Sciatic nerve (tissue), 2 donors: ENCODE measurements at regions not wholly inside any gene's neighbourhood (a gene's known extent, or its start where the extent isn't known, plus 50 kb on each side); places are given as distances from the start of the nearest gene placed in this dataset.

Experiments
- ATAC-seq: fragments of 200-7000 bp; cut with Tn5 transposase; one replicate; pipeline ENCODE4 v1.9.1; 2020; ENCODE audit warnings: mild to moderate bottlenecking, moderate library complexity
- DNase-seq: peaks from one replicate; pipeline ENCODE4 v3.0.0-alpha.2; 2020; ENCODE audit warnings: low spot score
- intact Hi-C: fragments of 100-400 bp; cut with DNase I; formaldehyde crosslinking; loops from one replicate; pipeline ENCODE4 v1.14.2; 2022
- donor health status: DM: no; HTN: no; CAD: no.
- donor health status: DM: no; HTN: no; CAD: no.

GRCh38 chr7:41837916-41838315 lies 135.0 kb upstream of the INHBA start:
- intact Hi-C loops, result no loop called here
- DNase-seq, result no peak
- ATAC-seq, result no peak

DNA sequence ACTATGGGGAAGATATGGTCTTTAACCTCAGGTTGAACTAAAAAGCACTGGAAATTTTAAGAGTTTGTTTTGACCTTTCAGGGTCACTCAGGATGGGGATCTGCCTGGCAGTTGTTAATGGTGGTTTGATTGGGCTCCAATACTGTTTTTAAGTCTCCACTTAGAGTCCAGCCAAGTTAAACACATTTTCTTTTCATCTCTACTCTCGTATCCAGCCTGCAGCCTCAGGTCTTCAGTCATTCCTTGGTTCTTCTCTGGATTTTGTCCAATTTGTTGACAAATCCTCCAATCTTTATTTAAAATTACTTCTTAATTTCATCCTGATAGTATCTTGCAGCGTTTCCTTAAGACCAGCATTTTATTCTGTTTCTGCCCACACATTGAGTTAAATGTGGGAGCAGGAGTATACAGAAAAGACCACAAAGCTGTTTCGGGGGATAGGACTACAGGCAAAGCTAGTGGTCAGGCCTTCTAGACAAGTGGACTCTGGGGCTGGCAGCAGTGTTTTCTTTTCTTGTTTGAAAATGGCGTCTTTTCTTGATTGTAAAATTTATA lies 133.2 kb upstream of the INHBA start:
- DNase-seq, result no peak
- ATAC-seq, result peak; percentile 76
- intact Hi-C loops, result no loop called here

GRCh38 chr7:41834805-41835694 lies 132.2 kb upstream of the INHBA start:
- intact Hi-C loops, result no loop called here
- DNase-seq (no peak), ATAC-seq (peak; percentile 95)

- DNase-seq (no peak), ATAC-seq (no peak)
- intact Hi-C loops, result no loop called here
Observed at GRCh38 chr7:41832941-41833340, 130.1 kb upstream of the INHBA start.

- intact Hi-C loops, result no loop called here
- ATAC-seq, result peak; percentile 13
- no peak for DNase-seq
Observed at GRCh38 chr7:41830271-41830670, 127.4 kb upstream of the INHBA start.

GRCh38 chr7:41828911-41829310 lies 126.0 kb upstream of the INHBA start:
- intact Hi-C loops, result no loop called here
- DNase-seq (no peak), ATAC-seq (no peak)

DNA sequence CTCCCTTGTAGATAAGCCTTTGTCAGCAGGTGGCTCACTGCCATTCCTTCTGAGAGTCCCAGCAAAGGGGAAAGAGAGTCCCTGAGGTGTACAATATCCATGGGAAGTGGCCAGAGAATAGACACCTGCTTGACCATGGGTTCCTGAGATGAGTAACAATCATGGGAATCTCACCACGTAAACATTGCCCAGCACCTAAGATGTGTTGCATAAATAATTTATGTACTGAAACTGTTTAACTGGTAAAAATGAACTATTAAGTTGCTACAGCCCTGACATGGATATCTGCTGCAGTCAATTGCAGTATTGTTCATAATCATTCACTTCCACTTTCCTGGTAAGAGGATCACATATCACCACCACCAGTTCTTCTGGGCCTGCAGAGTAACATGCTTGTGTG lies 123.8 kb upstream of the INHBA start:
- no peak for ATAC-seq
- DNase-seq, result no peak
- intact Hi-C loops, result no loop called here

DNA sequence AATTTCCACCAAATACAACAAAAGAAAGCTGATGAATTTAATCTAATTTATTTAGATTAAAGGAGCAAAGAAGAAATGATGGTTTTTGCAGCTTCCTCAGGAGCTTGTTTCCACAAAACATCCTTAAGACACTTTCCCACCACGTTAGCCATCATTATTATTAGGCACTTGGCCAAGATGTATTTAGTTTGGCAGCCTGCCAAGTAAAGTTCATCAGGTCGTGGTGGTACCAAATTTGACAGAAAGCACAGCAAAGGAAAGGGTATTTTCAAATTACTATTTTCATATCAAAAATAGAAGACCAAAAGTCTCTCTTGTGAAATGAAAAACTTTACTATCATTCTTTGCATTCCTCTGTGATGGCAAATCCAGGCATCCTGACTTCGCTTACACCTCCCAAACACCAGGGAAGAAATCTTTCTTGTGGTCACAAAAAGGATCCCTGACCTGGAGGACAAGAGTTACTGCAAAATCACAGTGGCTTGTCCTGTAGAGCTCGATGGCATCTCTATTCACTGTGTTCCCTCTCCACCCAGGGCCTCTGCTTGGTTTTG lies 123.1 kb upstream of the INHBA start:
- intact Hi-C loops, result no loop called here
- ATAC-seq (no peak), DNase-seq (no peak)

GRCh38 chr7:41824284-41824683 lies 121.4 kb upstream of the INHBA start:
- intact Hi-C loops, result no loop called here
- no peak for ATAC-seq
- no peak for DNase-seq

- intact Hi-C loops, result no loop called here
- DNase-seq (no peak), ATAC-seq (no peak)
Observed at GRCh38 chr7:41822259-41822817, 119.4 kb upstream of the INHBA start.

DNA sequence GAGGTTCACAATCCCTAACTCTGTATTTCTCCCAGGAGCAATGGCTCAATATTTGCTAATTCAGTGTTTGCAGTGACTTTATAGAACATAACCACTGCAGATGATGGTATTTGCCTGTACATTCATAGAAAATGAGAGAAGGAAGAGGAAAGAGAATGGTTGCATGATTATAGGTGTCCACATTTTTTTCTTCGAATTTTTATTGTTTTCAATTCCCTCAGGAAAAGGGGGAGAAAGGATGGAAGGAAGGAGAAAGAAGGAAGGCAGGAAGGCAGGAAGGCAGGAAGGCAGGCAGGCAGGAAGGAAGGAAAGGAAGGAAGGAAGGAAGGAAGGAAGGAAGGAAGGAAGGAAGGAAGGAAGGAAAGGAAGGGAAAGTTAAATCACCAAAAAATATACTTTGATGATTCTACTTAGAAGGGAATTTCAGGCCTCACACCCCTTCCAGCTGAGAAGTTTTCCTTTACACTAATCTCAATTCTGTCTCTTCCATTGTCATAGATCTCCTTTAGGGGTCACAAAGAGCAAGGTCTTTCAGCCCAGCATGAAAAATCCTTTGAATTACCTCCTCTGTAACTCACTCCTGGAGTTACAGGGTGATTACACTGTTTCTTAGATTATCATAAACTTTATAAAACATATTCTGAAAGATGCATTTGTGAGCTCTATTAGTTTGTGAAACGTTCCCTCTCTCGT lies 118.8 kb upstream of the INHBA start:
- intact Hi-C loops, result no loop called here

GRCh38 chr7:41820111-41820671 lies 117.3 kb upstream of the INHBA start:
- DNase-seq (no peak), ATAC-seq (no peak)
- intact Hi-C loops, result no loop called here

More for the DNA sequence above, 118.8 kb upstream of the INHBA start:
- DNase-seq (no peak), ATAC-seq (no peak)

DNA sequence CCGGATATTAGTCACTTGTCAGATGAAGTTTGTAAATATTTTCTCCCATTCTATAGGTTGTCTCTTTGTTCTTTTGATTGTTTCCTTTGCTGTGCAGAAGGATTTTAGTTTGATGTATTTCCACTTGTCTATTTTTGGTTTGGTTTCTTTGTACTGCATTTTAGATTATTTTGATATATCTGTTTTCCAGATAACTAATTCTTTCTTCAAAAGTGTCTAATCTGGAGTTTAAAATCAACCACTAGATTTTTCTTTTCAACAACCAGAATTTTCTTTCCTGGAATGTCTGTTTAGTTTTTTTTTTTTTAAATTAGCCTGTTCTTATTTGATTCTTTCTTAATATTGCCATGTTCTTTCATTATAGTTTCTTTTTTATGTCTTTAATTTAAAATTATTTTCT lies 116.8 kb upstream of the INHBA start:
- ATAC-seq (no peak), DNase-seq (no peak)
- intact Hi-C loops, result no loop called here

DNA sequence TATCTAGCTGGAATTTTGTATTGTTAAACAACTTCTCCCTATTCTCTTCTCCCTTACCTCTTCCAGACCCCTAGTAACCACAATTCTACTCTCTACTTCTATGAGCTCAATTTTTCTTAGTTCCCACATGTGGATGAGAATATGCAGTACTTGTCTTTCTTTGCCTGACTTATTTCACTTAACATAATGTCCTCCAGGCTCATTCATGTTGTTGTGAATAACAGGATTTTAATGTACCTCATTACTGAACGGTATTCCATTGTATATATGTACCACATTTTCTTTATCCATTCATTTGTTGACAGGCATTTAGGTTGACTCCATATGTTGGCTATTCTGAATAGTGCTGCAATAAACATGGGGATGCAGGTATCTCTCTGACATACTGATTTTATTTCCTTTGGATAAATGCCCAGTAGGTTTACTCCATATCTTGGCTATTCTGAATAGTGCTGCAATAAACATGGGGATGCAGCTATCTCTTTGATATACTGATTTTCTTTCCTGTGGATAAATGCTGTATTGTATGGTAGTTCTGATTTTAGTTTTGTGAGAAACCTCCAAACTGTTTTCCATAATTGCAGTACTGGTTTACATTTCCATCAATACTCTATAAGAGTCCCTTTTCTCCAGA lies 116.0 kb upstream of the INHBA start:
- ATAC-seq, result no peak
- intact Hi-C loops, result no loop called here
- DNase-seq, result no peak

DNA sequence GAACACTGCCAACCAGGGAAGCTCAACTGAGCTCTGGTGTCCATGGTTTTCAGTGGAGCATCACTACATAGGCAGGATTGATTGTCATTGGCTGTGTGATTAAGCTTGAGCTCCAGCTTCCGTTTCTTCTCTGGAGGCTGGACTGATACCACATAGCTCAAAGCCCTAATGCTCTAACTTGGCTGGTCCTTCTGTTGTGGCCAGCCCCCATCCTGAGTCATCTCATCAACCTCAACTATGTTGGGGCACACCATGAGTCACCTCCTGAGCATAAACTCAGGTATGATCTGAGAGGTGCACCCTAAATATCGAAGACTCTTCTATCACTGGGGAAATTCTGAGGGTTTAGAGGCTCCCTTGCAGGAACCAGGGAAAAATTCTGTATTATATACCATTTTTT lies 114.5 kb upstream of the INHBA start:
- DNase-seq, result no peak
- ATAC-seq, result no peak
- intact Hi-C loops, result no loop called here

DNA sequence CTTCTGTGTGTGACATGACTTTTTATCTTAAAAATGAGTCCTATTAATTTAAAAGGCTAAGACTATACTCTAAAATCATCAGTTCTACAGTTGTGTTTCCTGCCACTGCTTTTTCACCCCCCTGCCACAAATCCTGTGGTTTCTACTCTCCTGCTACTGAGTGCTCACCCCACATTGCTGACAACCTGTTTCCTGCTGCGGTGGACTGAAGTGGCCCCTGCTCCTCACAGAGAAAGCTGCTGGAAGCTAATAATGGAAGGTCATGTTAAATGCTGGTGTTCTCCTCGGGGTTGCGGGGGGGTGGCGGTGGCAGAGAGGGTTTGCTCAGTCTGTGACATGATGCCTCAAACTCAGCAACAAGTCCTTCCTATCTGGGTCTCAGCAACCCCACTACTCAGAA lies 113.2 kb upstream of the INHBA start:
- DNase-seq, result no peak
- intact Hi-C loops, result no loop called here
- ATAC-seq, result no peak

DNA sequence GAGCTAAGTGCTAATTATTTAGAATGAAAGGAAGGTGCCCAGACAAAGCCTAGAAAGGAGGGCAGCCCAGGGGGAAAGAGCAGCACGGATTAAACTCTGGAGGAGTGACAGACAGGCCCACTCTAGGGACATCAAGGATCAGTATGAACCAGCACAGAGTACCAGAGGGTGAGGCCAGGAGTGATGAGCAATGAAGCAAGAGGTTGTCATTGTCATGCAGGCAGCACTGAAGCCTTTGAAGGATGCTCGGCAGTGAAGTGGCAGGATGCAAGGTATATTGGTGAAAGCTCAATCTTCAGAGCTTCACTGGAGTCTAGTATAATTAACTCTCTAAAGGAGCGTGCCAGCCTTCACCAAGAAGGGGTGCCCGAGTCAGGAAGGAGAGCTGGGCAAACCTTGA lies 112.0 kb upstream of the INHBA start:
- intact Hi-C loops, result no loop called here
- DNase-seq, result no peak
- no peak for ATAC-seq

- DNase-seq (no peak), ATAC-seq (no peak)
- intact Hi-C loops, result no loop called here
Observed at GRCh38 chr7:41813286-41813685, 110.4 kb upstream of the INHBA start.

GRCh38 chr7:41811941-41812340 lies 109.1 kb upstream of the INHBA start:
- DNase-seq (no peak), ATAC-seq (no peak)
- intact Hi-C loops, result no loop called here
